ENCODE measurements at regions not wholly inside any gene's neighbourhood (a gene's known extent, or its start where the extent isn't known, plus 50 kb on each side); places are given as distances from the start of the nearest gene placed in this dataset.
"Not testable (repeated sequence)": the region's sequence is repeated elsewhere in the genome, so short reads cannot be mapped to it uniquely, and the experiment has no call there.

DNA sequence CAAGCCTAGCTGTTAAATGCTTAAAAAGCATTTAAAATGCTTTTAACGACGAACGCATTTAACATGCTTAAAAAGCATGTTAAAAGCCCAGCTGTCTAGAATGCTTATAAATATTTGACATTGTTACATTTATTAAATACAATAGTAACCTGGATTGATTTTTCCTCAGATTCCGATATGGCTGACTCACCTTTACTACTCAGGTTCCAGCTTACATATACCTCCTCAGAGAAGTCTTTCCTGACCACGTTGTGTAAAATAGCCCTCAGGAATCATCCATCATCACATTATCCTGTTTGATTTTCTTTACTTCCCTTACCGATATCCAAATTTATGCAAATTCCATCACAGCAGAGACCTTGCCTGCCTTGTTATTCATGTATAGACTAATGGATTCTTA, 51.4 kb downstream of the SLC41A2 start:
- TF ChIP-seq, protein P1, sequence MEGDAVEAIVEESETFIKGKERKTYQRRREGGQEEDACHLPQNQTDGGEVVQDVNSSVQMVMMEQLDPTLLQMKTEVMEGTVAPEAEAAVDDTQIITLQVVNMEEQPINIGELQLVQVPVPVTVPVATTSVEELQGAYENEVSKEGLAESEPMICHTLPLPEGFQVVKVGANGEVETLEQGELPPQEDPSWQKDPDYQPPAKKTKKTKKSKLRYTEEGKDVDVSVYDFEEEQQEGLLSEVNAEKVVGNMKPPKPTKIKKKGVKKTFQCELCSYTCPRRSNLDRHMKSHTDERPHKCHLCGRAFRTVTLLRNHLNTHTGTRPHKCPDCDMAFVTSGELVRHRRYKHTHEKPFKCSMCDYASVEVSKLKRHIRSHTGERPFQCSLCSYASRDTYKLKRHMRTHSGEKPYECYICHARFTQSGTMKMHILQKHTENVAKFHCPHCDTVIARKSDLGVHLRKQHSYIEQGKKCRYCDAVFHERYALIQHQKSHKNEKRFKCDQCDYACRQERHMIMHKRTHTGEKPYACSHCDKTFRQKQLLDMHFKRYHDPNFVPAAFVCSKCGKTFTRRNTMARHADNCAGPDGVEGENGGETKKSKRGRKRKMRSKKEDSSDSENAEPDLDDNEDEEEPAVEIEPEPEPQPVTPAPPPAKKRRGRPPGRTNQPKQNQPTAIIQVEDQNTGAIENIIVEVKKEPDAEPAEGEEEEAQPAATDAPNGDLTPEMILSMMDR (conservative IDR thresholded peaks at IDR 0.05; ENCODE audit: low read depth, low read length): no peak
- DNase-seq (ENCODE audit: low read depth): no peak

DNA sequence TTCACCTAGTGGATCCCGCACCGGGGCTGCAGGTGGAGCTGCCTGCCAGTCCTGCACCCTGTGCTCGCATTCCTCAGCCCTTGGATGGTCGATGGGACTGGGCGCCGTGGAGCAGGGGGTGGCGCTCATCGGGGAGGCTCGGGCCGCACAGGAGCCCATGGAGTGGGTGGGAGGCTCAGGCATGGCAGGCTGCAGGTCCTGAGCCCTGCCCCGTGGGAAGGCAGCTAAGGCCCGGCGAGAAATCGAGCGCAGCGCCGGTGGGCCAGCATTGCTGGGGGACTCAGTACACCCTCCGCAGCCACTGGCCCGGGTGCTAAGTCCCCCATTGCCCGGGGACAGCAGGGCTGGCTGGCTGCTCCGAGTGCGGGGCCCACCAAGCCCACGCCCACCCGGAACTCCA, 52.6 kb downstream of the SLC41A2 start:
- H3K4me3 ChIP-seq (ENCODE audit: low read length); DNase-seq (ENCODE audit: low read depth): not testable (repeated sequence)

More for the DNA sequence above, 51.4 kb downstream of the SLC41A2 start:
- no peak overlapping the region for H3K4me3 ChIP-seq (ENCODE audit: low read length)

DNA sequence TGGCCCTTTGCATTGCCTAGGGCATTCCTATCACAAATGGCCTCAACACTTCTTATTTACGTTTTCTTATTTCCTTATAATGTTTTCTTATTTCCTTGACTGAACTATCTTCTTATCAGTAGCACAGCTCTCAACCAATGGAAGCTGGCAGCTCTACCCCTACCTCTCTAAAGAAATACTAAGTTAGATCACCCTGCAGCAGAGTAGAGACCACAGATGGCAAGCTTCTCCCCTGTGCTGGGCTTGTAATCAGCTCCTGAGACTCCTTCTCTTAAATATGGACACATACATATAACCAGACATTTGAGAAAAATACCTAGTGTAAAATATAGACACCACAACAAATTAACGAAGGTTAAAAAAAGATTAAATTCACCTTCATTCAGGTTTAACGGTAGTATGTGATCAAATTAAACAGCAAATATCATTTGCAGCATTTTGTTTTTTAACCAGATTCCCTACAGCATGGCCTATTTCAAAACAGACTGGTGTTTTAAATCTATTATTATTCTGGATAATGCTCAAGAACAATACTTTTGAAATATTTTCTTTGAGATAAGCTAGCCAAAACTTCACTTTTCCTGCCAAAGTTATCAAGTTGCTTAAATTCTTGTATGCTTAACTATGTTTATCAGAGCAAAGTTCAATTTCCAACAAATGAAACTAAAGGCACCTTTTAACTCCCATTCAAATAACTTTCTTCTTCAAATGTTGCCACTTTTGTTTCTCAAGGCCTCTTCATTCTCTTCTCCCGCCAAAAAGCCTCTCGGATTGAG, 54.3 kb downstream of the SLC41A2 start:
- no peak overlapping the region for H3K4me3 ChIP-seq (ENCODE audit: low read length)
- TF ChIP-seq, protein P1 (conservative IDR thresholded peaks at IDR 0.05; ENCODE audit: low read depth, low read length): no peak
- no peak for DNase-seq (ENCODE audit: low read depth)

DNA sequence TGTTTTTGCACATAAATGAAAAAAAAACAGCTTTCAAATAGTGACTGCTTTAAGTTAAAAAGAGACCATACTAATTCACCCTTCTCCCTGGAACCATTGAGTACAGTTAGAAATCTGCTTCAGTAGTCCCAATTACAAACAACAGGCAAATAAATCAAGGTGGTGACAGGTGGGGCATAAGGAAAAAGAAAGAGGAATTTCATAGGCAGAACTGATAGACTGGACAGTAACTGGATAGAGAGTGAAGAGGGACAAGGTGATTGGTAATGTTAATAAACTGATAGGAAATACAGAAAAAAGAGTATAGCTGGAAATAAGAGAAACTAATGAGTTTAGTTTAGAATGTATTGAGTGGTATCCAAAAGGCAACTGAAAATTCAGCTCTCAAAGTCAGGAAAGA, 56.0 kb downstream of the SLC41A2 start:
- no peak for DNase-seq (ENCODE audit: low read depth)
- no peak overlapping the region for H3K4me3 ChIP-seq (ENCODE audit: low read length)
- TF ChIP-seq, protein P1 (conservative IDR thresholded peaks at IDR 0.05; ENCODE audit: low read depth, low read length): no peak

DNA sequence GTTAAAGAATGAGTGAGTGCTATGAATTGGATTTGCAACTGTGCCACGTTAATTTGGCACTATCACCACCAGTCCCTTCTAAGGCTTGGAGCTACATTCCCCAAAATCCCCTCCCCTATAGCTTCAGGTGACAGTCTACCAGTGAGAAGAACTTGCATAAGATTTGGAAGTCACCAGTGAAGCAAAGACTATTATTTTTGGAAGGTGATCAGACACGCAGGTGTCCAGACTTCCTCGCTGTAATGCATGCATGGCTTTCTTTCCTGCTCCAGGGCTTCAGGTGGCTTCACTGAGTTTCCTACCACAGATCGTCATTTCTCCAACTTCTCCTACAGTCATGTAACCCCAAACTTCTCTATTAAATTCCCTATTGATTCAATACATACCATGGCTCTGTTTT, 61.4 kb downstream of the SLC41A2 start:
- DNase-seq (ENCODE audit: low read depth): no peak
- H3K4me3 ChIP-seq (ENCODE audit: low read length): no peak overlapping the region
- TF ChIP-seq, protein P1 (conservative IDR thresholded peaks at IDR 0.05; ENCODE audit: low read depth, low read length): no peak

DNA sequence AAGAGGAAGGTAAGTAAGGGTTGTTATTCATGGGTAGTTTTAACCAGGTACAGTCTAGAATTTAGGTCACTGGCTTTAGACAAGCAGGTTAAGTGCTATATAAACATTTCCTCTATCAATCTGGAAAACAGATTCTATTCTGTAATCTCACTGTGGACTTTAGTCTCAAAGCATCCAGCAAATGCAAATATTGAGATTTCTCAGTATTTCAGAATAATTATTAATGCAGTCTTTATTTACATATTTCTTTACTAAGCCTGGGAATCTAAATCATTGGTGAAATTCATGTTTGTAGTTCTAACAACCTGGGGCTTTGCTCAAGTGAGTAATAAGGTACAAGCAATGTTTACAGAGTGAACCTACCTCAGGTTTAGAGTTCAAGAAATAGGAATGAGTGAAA, 61.9 kb downstream of the SLC41A2 start:
- no peak overlapping the region for H3K4me3 ChIP-seq (ENCODE audit: low read length)
- TF ChIP-seq, protein P1 (conservative IDR thresholded peaks at IDR 0.05; ENCODE audit: low read depth, low read length): no peak
- DNase-seq (ENCODE audit: low read depth): no peak

DNA sequence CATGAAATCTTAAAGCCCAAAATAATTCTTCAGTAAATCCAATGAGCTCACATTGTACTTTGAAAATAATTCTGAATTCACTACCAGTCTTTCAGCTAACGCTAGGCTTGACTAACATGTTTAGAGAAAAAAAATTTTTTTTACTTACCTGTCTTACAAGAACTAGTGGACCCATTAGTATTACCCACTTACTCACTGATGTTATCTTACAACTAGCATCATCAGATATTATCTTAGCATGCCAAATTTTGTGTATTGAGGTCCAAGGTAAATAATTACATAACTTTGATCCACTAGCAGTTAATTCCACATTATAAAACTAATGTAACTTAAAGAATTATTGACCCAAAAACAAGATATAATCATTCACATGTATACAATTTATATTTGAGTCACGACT, 62.7 kb downstream of the SLC41A2 start:
- H3K4me3 ChIP-seq (ENCODE audit: low read length): no peak overlapping the region
- TF ChIP-seq, protein P1 (conservative IDR thresholded peaks at IDR 0.05; ENCODE audit: low read depth, low read length): no peak
- no peak for DNase-seq (ENCODE audit: low read depth)
